Right lobe of liver (tissue), 6 donors: ENCODE measurements at regions not wholly inside any gene's neighbourhood (a gene's known extent, or its start where the extent isn't known, plus 50 kb on each side); places are given as distances from the start of the nearest gene placed in this dataset.

Experiments used
- ATAC-seq, 4 donors: fragments of 200-7000 bp; cut with Tn5 transposase; one replicate each; pipeline ENCODE4 v1.9.1; 2020; ENCODE audit warnings: mild to moderate bottlenecking in 4 of 4, moderate library complexity in 4 of 4
- DNase-seq, 3 donors: peaks; one replicate each; pipeline ENCODE4 v3.0.0-alpha.2; 2020
- H3K27ac ChIP-seq, 3 donors: fragments of 200-600 bp; one replicate each; pipeline ENCODE4 v1.8.0; 2022
- H3K27me3 ChIP-seq, 2 donors: fragments of 200-600 bp; one replicate each; pipeline ENCODE4 v1.8.0; 2022
- H3K36me3 ChIP-seq, 4 donors: fragments of 200-600 bp; sonication (generic) in 1 of 4; one replicate each; pipeline versions ENCODE4 v1.5.1 to v1.8.0; 2017 to 2022; ENCODE audit warnings: control low read depth in 1 of 4
- H3K4me1 ChIP-seq, 4 donors: fragments of 200-600 bp; sonication (generic) in 1 of 4; one replicate each; pipeline versions ENCODE4 v1.5.1 to v1.8.0; 2017 to 2022; ENCODE audit warnings: control low read depth in 1 of 4
- H3K4me3 ChIP-seq, 3 donors: fragments of 200-600 bp; one replicate each; pipeline ENCODE4 v1.8.0; 2022
- H3K9me3 ChIP-seq, 4 donors: fragments of 200-600 bp; sonication (generic) in 1 of 4; one replicate each; pipeline versions ENCODE4 v1.5.1 to v1.8.0; 2017 to 2022; ENCODE audit warnings: control low read depth in 1 of 4
- CTCF ChIP-seq, 4 donors: fragments of 200-600 bp in 3 of 4; fragments of 450-650 bp in 1 of 4; IDR thresholded peaks; one replicate each; pipeline versions ENCODE4 v1.5.1 to v1.8.0; 2016 to 2022; ENCODE audit warnings: antibody characterized with exemption in 4 of 4, mild to moderate bottlenecking in 2 of 4
- POLR2A ChIP-seq: fragments of 450-650 bp; IDR thresholded peaks from one replicate; pipeline ENCODE4 v1.6.1; 2017; ENCODE audit warnings: antibody characterized with exemption, mild to moderate bottlenecking
- WGBS: methylation state at CpG from one replicate; pipeline ENCODE4 v1.1.6; 2018; ENCODE audit warnings: low coverage, low lambda C conversion rate; ENCODE audit not compliant: insufficient coverage; ENCODE audit errors: missing lambda C conversion rate; 5-methylcytosine and 5-hydroxymethylcytosine counted together
- intact Hi-C, 2 donors: fragments of 100-400 bp; cut with DNase I; formaldehyde crosslinking; loops; one replicate each; pipeline versions ENCODE4 v1.11.2 to v1.14.1; 2022
- donor health status: DM: no; HTN: yes; CAD: no.
- donor health status: DM: no; HTN: no; CAD: no.
- donor health status: DM: no; HTN: no; CAD: no.
- donor health status: DM: no; HTN: yes; CAD: no.
- donor health status: DM: no; HTN: yes; CAD: no.

GRCh38 chr2:219881851-219882250, 254.4 kb downstream of the SLC4A3 start:
- intact Hi-C loops: no loop called here
- Histone ChIP-seq H3K4me1 (no peaks in the 10 kb centered on the region), H3K36me3 (no peaks in the 10 kb centered on the region), H3K4me3 (no peak overlapping the region), H3K27ac (no peak overlapping the region), H3K27me3 (no peaks in the 10 kb centered on the region), H3K9me3 (no peaks in the 10 kb centered on the region)
- 66% methylated on average over 3 of the region's 3 CpGs for WGBS
- no peak for ATAC-seq
- TF ChIP-seq POLR2A: no peak
- no peak for TF ChIP-seq CTCF (IDR thresholded peaks at IDR 0.05)
- no peak for DNase-seq

- 52% methylated on average over 2 of the region's 2 CpGs for WGBS
- Histone ChIP-seq H3K27me3 (no peaks in the 10 kb centered on the region), H3K4me3 (no peak overlapping the region), H3K27ac (no peak overlapping the region), H3K9me3 (no peaks in the 10 kb centered on the region), H3K36me3 (no peaks in the 10 kb centered on the region), H3K4me1 (no peaks in the 10 kb centered on the region)
- no peak for DNase-seq
- TF ChIP-seq CTCF (IDR thresholded peaks at IDR 0.05) (no peak), POLR2A (no peak)
- intact Hi-C loops: no loop called here
- no peak for ATAC-seq
Observed at GRCh38 chr2:219886615-219887014, 259.2 kb downstream of the SLC4A3 start.

- Histone ChIP-seq H3K4me1 (no peaks in the 10 kb centered on the region), H3K9me3 (no peaks in the 10 kb centered on the region), H3K27ac (no peak overlapping the region), H3K4me3 (no peak overlapping the region), H3K36me3 (no peaks in the 10 kb centered on the region), H3K27me3 (no peaks in the 10 kb centered on the region)
- intact Hi-C loops: no loop called here
- 58% methylated on average over 4 of the region's 4 CpGs for WGBS
- no peak for DNase-seq
- no peak for ATAC-seq
- no peak for TF ChIP-seq POLR2A
- TF ChIP-seq CTCF (IDR thresholded peaks at IDR 0.05): no peak
Observed at GRCh38 chr2:219887870-219888269, 260.4 kb downstream of the SLC4A3 start.

- H3K4me1 ChIP-seq: no peaks in the 10 kb centered on the region
- intact Hi-C loops: no loop called here
- DNase-seq: no peak
- no peaks in the 10 kb centered on the region for H3K36me3 ChIP-seq
- no peaks in the 10 kb centered on the region for H3K27me3 ChIP-seq
- H3K9me3 ChIP-seq: no peaks in the 10 kb centered on the region
- H3K27ac ChIP-seq: no peak overlapping the region
- 40% methylated on average over 1 of the region's 2 CpGs for WGBS
- TF ChIP-seq CTCF (IDR thresholded peaks at IDR 0.05): no peak
- TF ChIP-seq POLR2A: no peak
- no peak for ATAC-seq
- no peak overlapping the region for H3K4me3 ChIP-seq
Observed at GRCh38 chr2:219893541-219893940, 266.1 kb downstream of the SLC4A3 start.

- no peak overlapping the region for H3K4me3 ChIP-seq
- H3K27me3 ChIP-seq: no peaks in the 10 kb centered on the region
- intact Hi-C loops: no loop called here
- DNase-seq: no peak
- TF ChIP-seq CTCF (IDR thresholded peaks at IDR 0.05) (no peak), POLR2A (no peak)
- no peaks in the 10 kb centered on the region for H3K36me3 ChIP-seq
- no peak for ATAC-seq
- WGBS: 17% methylated on average over 2 of the region's 3 CpGs
- no peaks in the 10 kb centered on the region for H3K4me1 ChIP-seq
- no peak overlapping the region for H3K27ac ChIP-seq
- no peaks in the 10 kb centered on the region for H3K9me3 ChIP-seq
Observed at GRCh38 chr2:219897456-219897855, 270.0 kb downstream of the SLC4A3 start.
